ENCODE measurements at regions not wholly inside any gene's neighbourhood (a gene's known extent, or its start where the extent isn't known, plus 50 kb on each side); places are given as distances from the start of the nearest gene placed in this dataset.

DNA sequence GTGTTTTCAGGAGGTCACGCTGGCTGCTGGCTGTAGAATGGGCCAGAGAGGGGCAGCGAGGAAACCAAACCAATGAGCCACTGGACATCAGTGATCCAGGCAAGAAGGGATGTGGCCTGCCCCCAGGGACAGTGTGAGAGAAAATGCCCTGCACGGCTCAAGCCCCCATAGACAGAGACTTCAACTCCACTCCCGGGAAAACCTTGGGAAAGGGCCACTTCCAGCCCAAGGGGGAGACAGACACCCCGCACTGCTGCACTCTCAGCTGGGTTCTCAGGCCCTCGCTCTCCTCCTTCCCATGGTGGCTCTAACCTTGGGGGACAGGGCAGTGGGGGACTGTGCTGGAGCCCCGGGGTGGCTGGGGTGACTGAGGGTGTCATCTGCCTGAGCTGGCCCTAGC is 172.0 kb downstream of the KATNAL1 start:
- TF ChIP-seq, protein P1, sequence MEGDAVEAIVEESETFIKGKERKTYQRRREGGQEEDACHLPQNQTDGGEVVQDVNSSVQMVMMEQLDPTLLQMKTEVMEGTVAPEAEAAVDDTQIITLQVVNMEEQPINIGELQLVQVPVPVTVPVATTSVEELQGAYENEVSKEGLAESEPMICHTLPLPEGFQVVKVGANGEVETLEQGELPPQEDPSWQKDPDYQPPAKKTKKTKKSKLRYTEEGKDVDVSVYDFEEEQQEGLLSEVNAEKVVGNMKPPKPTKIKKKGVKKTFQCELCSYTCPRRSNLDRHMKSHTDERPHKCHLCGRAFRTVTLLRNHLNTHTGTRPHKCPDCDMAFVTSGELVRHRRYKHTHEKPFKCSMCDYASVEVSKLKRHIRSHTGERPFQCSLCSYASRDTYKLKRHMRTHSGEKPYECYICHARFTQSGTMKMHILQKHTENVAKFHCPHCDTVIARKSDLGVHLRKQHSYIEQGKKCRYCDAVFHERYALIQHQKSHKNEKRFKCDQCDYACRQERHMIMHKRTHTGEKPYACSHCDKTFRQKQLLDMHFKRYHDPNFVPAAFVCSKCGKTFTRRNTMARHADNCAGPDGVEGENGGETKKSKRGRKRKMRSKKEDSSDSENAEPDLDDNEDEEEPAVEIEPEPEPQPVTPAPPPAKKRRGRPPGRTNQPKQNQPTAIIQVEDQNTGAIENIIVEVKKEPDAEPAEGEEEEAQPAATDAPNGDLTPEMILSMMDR (conservative IDR thresholded peaks at IDR 0.05; ENCODE audit: low read length) = no peak
- no peak for TF ChIP-seq EZH2phosphoT487 (IDR thresholded peaks at IDR 0.05; ENCODE audit: borderline replicate concordance, low read depth, low read length)

All from OCI-LY7 (cell line).